Vagina (tissue), 2 donors: ENCODE measurements at regions not wholly inside any gene's neighbourhood (a gene's known extent, or its start where the extent isn't known, plus 50 kb on each side); places are given as distances from the start of the nearest gene placed in this dataset.

Source experiments
- CTCF ChIP-seq, 3 experiments: fragments of 450-650 bp in 2 of 3; fragments of 200-600 bp in 1 of 3; sonication (generic) in 1 of 3; IDR thresholded peaks; one replicate each; pipeline ENCODE4 v1.5.1; 2017 to 2019; ENCODE audit warnings: antibody characterized with exemption in 3 of 3, mild to moderate bottlenecking in 2 of 3, moderate library complexity in 2 of 3
- POLR2A ChIP-seq, 2 donors: fragments of 450-650 bp; IDR thresholded peaks; one replicate each; pipeline ENCODE4 v1.6.1; 2017; ENCODE audit warnings: antibody characterized with exemption in 2 of 2, mild to moderate bottlenecking in 2 of 2, moderate library complexity in 2 of 2
- POLR2AphosphoS5 ChIP-seq, 2 donors: sonication (generic); formaldehyde crosslinking; IDR thresholded peaks; one replicate each; pipeline ENCODE4 v1.9.0; 2017; ENCODE audit warnings: antibody characterized with exemption in 2 of 2, mild to moderate bottlenecking in 2 of 2, low read depth in 1 of 2; ENCODE audit not compliant: insufficient read depth in 1 of 2

DNA sequence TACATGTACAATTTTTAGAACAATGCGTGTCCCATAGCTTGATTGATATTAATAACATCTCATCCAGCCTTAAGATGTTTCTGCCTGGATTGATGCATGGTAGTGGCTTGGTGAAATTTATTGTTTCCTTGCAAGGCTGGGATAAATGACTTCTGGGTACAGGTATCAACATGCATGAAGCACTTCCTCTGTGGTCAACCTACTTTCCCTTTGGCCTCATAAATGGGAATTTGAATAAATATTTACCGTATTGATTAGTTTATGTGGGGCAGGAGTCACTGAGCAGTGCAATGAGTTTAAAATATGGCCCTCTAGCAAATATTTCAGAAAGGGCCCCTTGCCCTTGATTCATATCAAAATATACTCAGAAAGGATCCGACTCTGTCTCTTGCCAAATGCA, 83.9 kb upstream of the KCNE2 start:
- TF ChIP-seq CTCF (IDR thresholded peaks at IDR 0.05): no peak
- TF ChIP-seq POLR2AphosphoS5 (IDR thresholded peaks at IDR 0.05; ENCODE audit: insufficient read depth in 1 of 2, low read depth in 1 of 2): no peak
- TF ChIP-seq POLR2A (IDR thresholded peaks at IDR 0.05): no peak
